D721Med (cell line): ENCODE measurements at regions not wholly inside any gene's neighbourhood (a gene's known extent, or its start where the extent isn't known, plus 50 kb on each side); places are given as distances from the start of the nearest gene placed in this dataset.

Experiments used
- DNase-seq: peaks from one replicate; pipeline ENCODE4 v3.0.0; 2011; ENCODE audit warnings: low spot score; ENCODE audit not compliant: insufficient read length
- FAIRE-seq: peaks from 2 replicates; lab custom pipeline; 2011; peaks lifted over from hg19 to GRCh38; lab: Jason Lieb, UNC
- TF ChIP-seq, protein P1 (sequence below): IDR thresholded peaks from 2 replicates; pipeline ENCODE4 v1.5.1; 2012; ENCODE audit warnings: mild to moderate bottlenecking, control low read depth; ENCODE audit not compliant: insufficient read depth; ENCODE audit errors: missing control alignments

DNA sequence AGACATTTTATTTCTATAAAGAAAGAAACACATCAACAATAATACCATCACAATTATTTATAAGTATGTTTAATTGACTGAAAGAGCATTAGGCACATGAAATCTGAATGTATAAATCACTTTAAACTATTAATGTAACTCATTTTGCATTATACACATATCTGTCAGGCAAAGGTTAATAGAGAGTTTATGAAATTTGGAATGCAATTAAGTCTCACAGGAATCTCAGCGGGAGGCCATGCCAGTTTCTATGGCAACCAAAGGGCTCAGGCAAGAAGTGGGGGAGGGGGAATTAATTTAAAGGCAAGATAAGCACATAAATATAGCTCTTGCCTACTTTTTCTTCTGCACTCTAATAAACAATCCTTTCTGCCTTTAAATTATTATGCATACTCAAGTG lies 152.6 kb downstream of the SLC16A9 start:
- DNase-seq (no peak), FAIRE-seq (no peak)
- TF ChIP-seq, protein P1, sequence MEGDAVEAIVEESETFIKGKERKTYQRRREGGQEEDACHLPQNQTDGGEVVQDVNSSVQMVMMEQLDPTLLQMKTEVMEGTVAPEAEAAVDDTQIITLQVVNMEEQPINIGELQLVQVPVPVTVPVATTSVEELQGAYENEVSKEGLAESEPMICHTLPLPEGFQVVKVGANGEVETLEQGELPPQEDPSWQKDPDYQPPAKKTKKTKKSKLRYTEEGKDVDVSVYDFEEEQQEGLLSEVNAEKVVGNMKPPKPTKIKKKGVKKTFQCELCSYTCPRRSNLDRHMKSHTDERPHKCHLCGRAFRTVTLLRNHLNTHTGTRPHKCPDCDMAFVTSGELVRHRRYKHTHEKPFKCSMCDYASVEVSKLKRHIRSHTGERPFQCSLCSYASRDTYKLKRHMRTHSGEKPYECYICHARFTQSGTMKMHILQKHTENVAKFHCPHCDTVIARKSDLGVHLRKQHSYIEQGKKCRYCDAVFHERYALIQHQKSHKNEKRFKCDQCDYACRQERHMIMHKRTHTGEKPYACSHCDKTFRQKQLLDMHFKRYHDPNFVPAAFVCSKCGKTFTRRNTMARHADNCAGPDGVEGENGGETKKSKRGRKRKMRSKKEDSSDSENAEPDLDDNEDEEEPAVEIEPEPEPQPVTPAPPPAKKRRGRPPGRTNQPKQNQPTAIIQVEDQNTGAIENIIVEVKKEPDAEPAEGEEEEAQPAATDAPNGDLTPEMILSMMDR: no peak

DNA sequence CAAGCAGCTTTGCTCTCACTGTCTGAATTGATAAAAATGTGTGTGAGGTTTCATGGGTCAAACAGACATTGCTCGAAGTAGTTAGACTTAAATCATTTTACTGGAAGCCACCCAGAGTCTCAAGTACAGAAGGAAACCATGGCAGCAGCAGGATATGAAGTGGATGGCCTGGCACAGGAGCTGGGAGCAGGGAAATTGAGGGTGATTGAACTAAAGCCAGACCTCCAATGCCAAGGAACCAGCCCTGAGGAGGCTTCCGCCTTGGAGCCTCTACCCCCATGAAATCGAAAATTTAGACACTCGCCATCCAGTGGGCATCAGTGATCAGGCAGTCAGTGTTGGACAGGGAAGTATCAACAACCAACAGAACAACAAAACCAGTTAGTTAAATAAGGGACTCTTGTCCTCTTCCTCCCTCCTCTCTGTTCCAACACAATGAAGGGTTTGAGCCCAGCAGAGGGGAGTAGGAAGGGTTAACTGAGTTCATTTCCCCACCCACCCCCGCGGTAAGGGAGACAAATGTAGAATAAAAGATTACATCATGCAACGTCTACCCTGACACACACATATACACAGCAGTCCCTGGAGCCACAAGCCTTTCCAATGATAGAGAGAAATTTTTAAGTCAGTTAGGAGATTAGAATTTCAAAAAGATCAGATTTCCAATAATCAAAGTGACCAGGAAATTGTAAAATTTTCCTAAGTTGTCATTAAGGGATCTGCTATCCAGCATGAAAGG lies 156.3 kb downstream of the SLC16A9 start:
- no peak for DNase-seq
- FAIRE-seq: no peak

GRCh38 chr10:59550061-59550460 lies 159.6 kb downstream of the SLC16A9 start:
- no peak for DNase-seq
- FAIRE-seq: no peak
- TF ChIP-seq, protein P1: no peak

More for the DNA sequence above, 156.3 kb downstream of the SLC16A9 start:
- TF ChIP-seq, protein P1: no peak

DNA sequence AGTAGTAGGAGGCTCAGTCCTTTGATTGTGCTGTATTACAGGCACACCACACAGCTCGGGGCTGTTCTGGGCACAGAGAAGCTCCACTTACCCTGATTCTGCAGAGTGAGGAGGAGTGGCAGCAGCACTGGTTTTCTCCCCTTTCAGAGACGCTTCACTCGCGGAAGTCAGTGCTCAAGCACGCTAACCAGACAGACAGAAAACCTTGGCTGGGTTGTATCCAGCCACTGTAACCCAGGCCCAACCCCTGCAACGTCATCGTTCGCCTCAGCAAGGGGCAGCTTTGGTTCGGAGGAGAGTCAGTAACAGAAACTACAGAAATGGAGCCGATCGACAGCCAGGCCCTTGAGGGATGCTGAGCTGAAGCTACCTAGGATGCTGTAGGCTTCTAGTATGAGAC lies 171.0 kb downstream of the SLC16A9 start:
- no peak for FAIRE-seq

GRCh38 chr10:59537501-59537900 lies 172.1 kb downstream of the SLC16A9 start:
- DNase-seq: no peak
- no peak for FAIRE-seq
- TF ChIP-seq, protein P1: no peak

More for the DNA sequence above, 171.0 kb downstream of the SLC16A9 start:
- no peak for DNase-seq
- TF ChIP-seq, protein P1: no peak

DNA sequence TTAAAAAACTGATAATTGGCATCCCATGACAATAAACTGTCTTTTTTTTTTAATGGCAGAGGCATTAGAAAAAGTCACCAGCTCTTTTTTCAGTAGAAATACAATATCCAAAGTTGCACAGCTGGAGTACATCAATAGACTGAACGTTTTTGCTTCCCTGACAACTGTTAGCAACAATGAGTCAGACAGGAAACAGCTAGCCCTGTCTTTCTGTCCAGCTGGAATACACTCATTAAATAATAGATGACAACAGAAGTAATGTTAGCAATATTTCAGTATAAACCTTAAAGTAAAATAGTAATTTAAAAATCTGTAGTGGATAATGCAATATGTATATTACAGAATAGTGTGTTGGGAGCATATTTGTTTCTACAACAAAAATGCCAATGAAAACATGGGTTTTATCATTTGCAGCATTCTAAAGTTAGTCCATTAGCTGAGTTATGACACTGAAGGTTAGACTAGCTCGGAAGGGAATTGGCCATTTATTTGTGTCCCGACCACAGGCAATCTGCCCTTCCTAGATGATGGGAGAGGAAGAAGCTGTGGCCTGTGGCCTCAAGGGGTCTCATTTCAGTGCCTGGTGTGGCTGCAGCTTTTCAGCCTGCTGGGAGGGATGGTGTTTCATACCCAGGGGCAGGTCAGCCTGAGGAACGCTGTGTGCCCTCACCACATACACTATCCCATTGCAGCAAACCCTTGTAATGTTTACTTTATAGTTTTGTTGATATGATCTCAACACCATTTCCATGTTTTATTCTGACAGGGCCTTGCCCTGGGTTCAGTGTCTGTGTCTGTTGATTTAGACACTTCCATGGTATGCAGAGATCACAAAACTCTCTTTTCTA lies 173.3 kb downstream of the SLC16A9 start:
- DNase-seq (no peak), FAIRE-seq (no peak)
- TF ChIP-seq, protein P1: no peak
